Caco-2 (cell line): ENCODE measurements at regions not wholly inside any gene's neighbourhood (a gene's known extent, or its start where the extent isn't known, plus 50 kb on each side); places are given as distances from the start of the nearest gene placed in this dataset.

ENCODE experiments used
- BruUV-seq: library from RNA; stranded (reverse); fragments of 400-500 nt; replicated peaks from 2 replicates; lab custom pipeline; 2021; lab: Mats Ljungman, UMichigan
- CTCF ChIA-PET: fragments of 300-600 bp; sonication (Branson Sonifier 250); formaldehyde crosslinking; loops from one replicate; lab custom pipeline; 2022; ENCODE audit warnings: antibody characterized with exemption; lab: Charles Lee
- POLR2A ChIA-PET: fragments of 300-600 bp; sonication (Branson Sonifier 250); formaldehyde crosslinking; loops from one replicate; lab custom pipeline; 2022; ENCODE audit warnings: antibody characterized with exemption; lab: Charles Lee
- DNase-seq, 2 experiments: peaks; one replicate each; pipeline versions ENCODE4 v3.0.0 to v3.0.0-alpha.2; 2020 to 2022
- H3K27me3 ChIP-seq: replicated peaks from 2 replicates; pipeline ENCODE4 v1.6.0; 2011; ENCODE audit warnings: low read length; ENCODE audit not compliant: control insufficient read depth, insufficient read depth
- H3K36me3 ChIP-seq: 2 replicates; pipeline ENCODE4 v1.5.1; 2011; ENCODE audit warnings: low read length; ENCODE audit not compliant: control insufficient read depth, insufficient read depth
- H3K4me1 ChIP-seq: fragments of 250-450 bp; sonication (Bioruptor Pico); 2 replicates; pipeline ENCODE4 v1.5.1; 2020; ENCODE audit warnings: mild to moderate bottlenecking
- H3K4me3 ChIP-seq: 2 replicates; pipeline ENCODE4 v1.5.1; 2011; ENCODE audit warnings: low read depth, mild to moderate bottlenecking, control low read depth, low read length
- H3K9me3 ChIP-seq: fragments of 250-450 bp; sonication (Bioruptor Pico); 2 replicates; pipeline ENCODE4 v1.5.1; 2020; ENCODE audit warnings: mild to moderate bottlenecking, moderate library complexity
- H3K27ac Mint-ChIP-seq: one replicate; pipeline ENCODE4 v1.8.0; 2022; ENCODE audit warnings: mixed read lengths; ENCODE audit not compliant: unreplicated experiment
- H3K27me3 Mint-ChIP-seq: one replicate; pipeline ENCODE4 v1.8.0; 2022; ENCODE audit warnings: mixed read lengths; ENCODE audit not compliant: insufficient read depth, unreplicated experiment
- H3K36me3 Mint-ChIP-seq: one replicate; pipeline ENCODE4 v1.8.0; 2022; ENCODE audit warnings: mild to moderate bottlenecking, mixed read lengths; ENCODE audit not compliant: insufficient read depth, unreplicated experiment
- H3K4me1 Mint-ChIP-seq: one replicate; pipeline ENCODE4 v1.8.0; 2022; ENCODE audit warnings: low read depth, mixed read lengths; ENCODE audit not compliant: unreplicated experiment
- H3K4me3 Mint-ChIP-seq: one replicate; pipeline ENCODE4 v1.8.0; 2022; ENCODE audit warnings: mild to moderate bottlenecking, moderate library complexity, mixed read lengths; ENCODE audit not compliant: unreplicated experiment
- H3K9me3 Mint-ChIP-seq: one replicate; pipeline ENCODE4 v1.8.0; 2022; ENCODE audit warnings: mixed read lengths; ENCODE audit not compliant: unreplicated experiment
- CTCF ChIP-seq, 2 experiments: fragments of 200-600 bp in 1 of 2; IDR thresholded peaks; 1 replicate in 1 of 2; 2 replicates in 1 of 2; pipeline versions ENCODE4 v1.5.1 to v1.8.0; 2011 to 2022; ENCODE audit warnings: antibody characterized with exemption in 1 of 2, control low read depth in 1 of 2, inconsistent platforms in 1 of 2, low read depth in 1 of 2, low read length in 1 of 2, mild to moderate bottlenecking in 1 of 2, moderate library complexity in 1 of 2; ENCODE audit not compliant: insufficient read depth in 1 of 2, severe bottlenecking in 1 of 2, unreplicated experiment in 1 of 2
- intact Hi-C: fragments of 100-400 bp; cut with micrococcal nuclease; formaldehyde crosslinking; loops from one replicate; pipeline ENCODE4 v1.10.0; 2022; ENCODE audit not compliant: unreplicated experiment

- intact Hi-C loops = no loop called here
- Mint-ChIP-seq H3K27ac (no peak overlapping the region), H3K4me1 (no peaks in the 10 kb centered on the region), H3K27me3 (peaks cover 6% of the 10 kb centered on the region), H3K9me3 (peaks cover 12% of the 10 kb centered on the region), H3K4me3 (no peak overlapping the region), H3K36me3 (peaks cover 4% of the 10 kb centered on the region)
- Histone ChIP-seq H3K4me3 (no peak overlapping the region), H3K4me1 (no peaks in the 10 kb centered on the region), H3K27me3 (peaks cover 1% of the 10 kb centered on the region; the same call in 1 of the 2 replicates), H3K36me3 (no peaks in the 10 kb centered on the region), H3K9me3 (no peaks in the 10 kb centered on the region)
- POLR2A ChIA-PET = no interaction called here
- no peak for TF ChIP-seq CTCF (IDR thresholded peaks at IDR 0.05; ENCODE audit: insufficient read depth in 1 of 2, low read depth in 1 of 2, low read length in 1 of 2, severe bottlenecking in 1 of 2, unreplicated experiment in 1 of 2)
- BruUV-seq = no TSS peak
- CTCF ChIA-PET = no interaction called here
- no peak for DNase-seq
These were observed 119.3 kb upstream of the GJB6 start for GRCh38 chr13:20351281-20352022.

GRCh38 chr13:20350819-20351218 is 118.7 kb upstream of the GJB6 start:
- no peak overlapping the region for H3K27ac Mint-ChIP-seq
- peaks cover 8% of the 10 kb centered on the region for H3K27me3 Mint-ChIP-seq
- peaks cover 12% of the 10 kb centered on the region for H3K9me3 Mint-ChIP-seq
- no peak for TF ChIP-seq CTCF (IDR thresholded peaks at IDR 0.05; ENCODE audit: insufficient read depth in 1 of 2, low read depth in 1 of 2, low read length in 1 of 2, severe bottlenecking in 1 of 2, unreplicated experiment in 1 of 2)
- intact Hi-C loops = no loop called here
- no peaks in the 10 kb centered on the region for H3K4me1 Mint-ChIP-seq
- BruUV-seq = no TSS peak
- DNase-seq = no peak
- H3K36me3 Mint-ChIP-seq = peaks cover 4% of the 10 kb centered on the region
- CTCF ChIA-PET = interaction anchor here (0.6 kb wide), 1 partner anchor 129 kb away, joined by 3 read pairs; no protein-coding TSS in a partner anchor
- H3K9me3 ChIP-seq = no peaks in the 10 kb centered on the region
- H3K27me3 ChIP-seq = peaks cover 1% of the 10 kb centered on the region; the same call in 1 of the 2 replicates
- H3K4me3 ChIP-seq = no peak overlapping the region
- POLR2A ChIA-PET = no interaction called here
- H3K4me3 Mint-ChIP-seq = no peak overlapping the region
- H3K36me3 ChIP-seq = no peaks in the 10 kb centered on the region
- no peaks in the 10 kb centered on the region for H3K4me1 ChIP-seq

GRCh38 chr13:20350382-20350763 is 118.3 kb upstream of the GJB6 start:
- Histone ChIP-seq H3K27me3 (peaks cover 1% of the 10 kb centered on the region; the same call in 1 of the 2 replicates), H3K9me3 (no peaks in the 10 kb centered on the region), H3K4me3 (no peak overlapping the region), H3K36me3 (no peaks in the 10 kb centered on the region), H3K4me1 (no peaks in the 10 kb centered on the region)
- no peak overlapping the region for H3K27ac Mint-ChIP-seq
- H3K4me3 Mint-ChIP-seq = no peak overlapping the region
- DNase-seq = no peak
- peaks cover 4% of the 10 kb centered on the region for H3K36me3 Mint-ChIP-seq
- H3K9me3 Mint-ChIP-seq = peaks cover 12% of the 10 kb centered on the region
- no peaks in the 10 kb centered on the region for H3K4me1 Mint-ChIP-seq
- peaks cover 8% of the 10 kb centered on the region for H3K27me3 Mint-ChIP-seq
- no TSS peak for BruUV-seq
- no peak for TF ChIP-seq CTCF (IDR thresholded peaks at IDR 0.05; ENCODE audit: insufficient read depth in 1 of 2, low read depth in 1 of 2, low read length in 1 of 2, severe bottlenecking in 1 of 2, unreplicated experiment in 1 of 2)
- ChIA-PET CTCF (interaction anchor here (0.6 kb wide), 1 partner anchor 129 kb away, joined by 3 read pairs; no protein-coding TSS in a partner anchor), POLR2A (no interaction called here)
- intact Hi-C loops = no loop called here
